Liver (tissue), 8 donors: ENCODE measurements at regions not wholly inside any gene's neighbourhood (a gene's known extent, or its start where the extent isn't known, plus 50 kb on each side); places are given as distances from the start of the nearest gene placed in this dataset.

Experiments used
- DNase-seq: peaks from one replicate; pipeline ENCODE4 v3.0.0-alpha.2; 2017; ENCODE audit warnings: low spot score
- H3K27ac ChIP-seq, 2 donors: one replicate each; pipeline ENCODE4 v1.7.0; 2013; ENCODE audit warnings: inconsistent platforms in 2 of 2, low read length in 2 of 2, control low read depth in 1 of 2, low read depth in 1 of 2, mild to moderate bottlenecking in 1 of 2
- H3K27me3 ChIP-seq, 4 donors: one replicate each; pipeline versions ENCODE4 v1.6.1 to v1.7.0; 2013; ENCODE audit warnings: low read length in 3 of 4, inconsistent platforms in 1 of 4, mild to moderate bottlenecking in 1 of 4, moderate library complexity in 1 of 4; ENCODE audit not compliant: control insufficient read depth in 4 of 4, insufficient read depth in 4 of 4
- H3K36me3 ChIP-seq, 4 donors: one replicate each; pipeline versions ENCODE4 v1.6.1 to v1.7.0; 2013; ENCODE audit warnings: low read length in 3 of 4, mild to moderate bottlenecking in 3 of 4, low read depth in 1 of 4, moderate library complexity in 1 of 4; ENCODE audit not compliant: control insufficient read depth in 4 of 4, insufficient read depth in 3 of 4
- H3K4me1 ChIP-seq, 4 donors: one replicate each; pipeline versions ENCODE4 v1.6.1 to v1.7.0; 2013; ENCODE audit warnings: low read length in 3 of 4, mild to moderate bottlenecking in 3 of 4, moderate library complexity in 1 of 4; ENCODE audit not compliant: control insufficient read depth in 4 of 4, insufficient read depth in 4 of 4
- H3K4me3 ChIP-seq, 3 donors: one replicate each; pipeline versions ENCODE4 v1.6.1 to v1.7.0; 2013; ENCODE audit warnings: low read length in 3 of 3, control low read depth in 1 of 3, low read depth in 1 of 3, mild to moderate bottlenecking in 1 of 3
- H3K9ac ChIP-seq, 2 donors: one replicate each; pipeline ENCODE4 v1.7.0; 2013; ENCODE audit warnings: low read length in 2 of 2, mild to moderate bottlenecking in 2 of 2, moderate library complexity in 2 of 2, control low read depth in 1 of 2, low read depth in 1 of 2
- H3K9me3 ChIP-seq, 4 donors: one replicate each; pipeline versions ENCODE4 v1.6.1 to v1.7.0; 2013; ENCODE audit warnings: low read length in 3 of 4; ENCODE audit not compliant: control insufficient read depth in 4 of 4
- ATF3 ChIP-seq: IDR thresholded peaks from 2 replicates; pipeline ENCODE4 v1.6.1; 2016; ENCODE audit warnings: antibody characterized with exemption
- CTCF ChIP-seq: fragments of 150-350 bp; IDR thresholded peaks from 2 replicates; pipeline ENCODE4 v1.5.1; 2017; ENCODE audit warnings: improper control_type of control experiment, low read depth, low read length; ENCODE audit not compliant: missing input control
- EGR1 ChIP-seq, 2 donors: IDR thresholded peaks; 2 replicates each; pipeline ENCODE4 v1.6.1; 2016 to 2018; ENCODE audit warnings: antibody characterized with exemption in 2 of 2, low read depth in 2 of 2
- FOXA1 ChIP-seq: IDR thresholded peaks from 2 replicates; pipeline ENCODE4 v1.6.1; 2016; ENCODE audit warnings: antibody characterized with exemption
- FOXA2 ChIP-seq: IDR thresholded peaks from 2 replicates; pipeline ENCODE4 v1.6.1; 2016; ENCODE audit warnings: antibody characterized with exemption
- GABPA ChIP-seq, 2 donors: IDR thresholded peaks in 1 of 2; conservative IDR thresholded peaks in 1 of 2; 2 replicates each; pipeline ENCODE4 v1.6.1; 2016; ENCODE audit warnings: antibody characterized with exemption in 2 of 2, mild to moderate bottlenecking in 1 of 2, moderate library complexity in 1 of 2
- HNF4A ChIP-seq, 2 donors: conservative IDR thresholded peaks; 2 replicates each; pipeline ENCODE4 v1.6.1; 2016; ENCODE audit warnings: antibody characterized with exemption in 2 of 2, mild to moderate bottlenecking in 2 of 2
- HNF4G ChIP-seq: IDR thresholded peaks from 2 replicates; pipeline ENCODE4 v1.6.1; 2016; ENCODE audit warnings: antibody characterized with exemption
- JUND ChIP-seq, 2 donors: IDR thresholded peaks; 2 replicates each; pipeline ENCODE4 v1.6.1; 2016; ENCODE audit warnings: antibody characterized with exemption in 2 of 2
- MAX ChIP-seq: IDR thresholded peaks from 2 replicates; pipeline ENCODE4 v1.6.1; 2016; ENCODE audit warnings: antibody characterized with exemption
- NR2F2 ChIP-seq: IDR thresholded peaks from 2 replicates; pipeline ENCODE4 v1.6.1; 2016; ENCODE audit warnings: antibody characterized with exemption
- RAD21 ChIP-seq, 2 donors: IDR thresholded peaks; 2 replicates each; pipeline ENCODE4 v1.6.1; 2016; ENCODE audit warnings: antibody characterized with exemption in 2 of 2, mild to moderate bottlenecking in 2 of 2
- REST ChIP-seq: IDR thresholded peaks from 2 replicates; pipeline ENCODE4 v1.6.1; 2016; ENCODE audit warnings: antibody characterized with exemption, mild to moderate bottlenecking
- RXRA ChIP-seq, 2 donors: IDR thresholded peaks; 2 replicates each; pipeline ENCODE4 v1.6.1; 2017 to 2018; ENCODE audit warnings: antibody characterized with exemption in 2 of 2, mild to moderate bottlenecking in 1 of 2
- SP1 ChIP-seq: IDR thresholded peaks from 2 replicates; pipeline ENCODE4 v1.6.1; 2018; ENCODE audit warnings: antibody characterized with exemption, mild to moderate bottlenecking
- TAF1 ChIP-seq: conservative IDR thresholded peaks from 2 replicates; pipeline ENCODE4 v1.6.1; 2016; ENCODE audit warnings: antibody characterized with exemption, mild to moderate bottlenecking
- YY1 ChIP-seq: IDR thresholded peaks from 2 replicates; pipeline ENCODE4 v1.6.1; 2016; ENCODE audit warnings: antibody characterized with exemption, mild to moderate bottlenecking
- ZBTB33 ChIP-seq: IDR thresholded peaks from 2 replicates; pipeline ENCODE4 v1.6.1; 2016; ENCODE audit warnings: antibody characterized with exemption
- WGBS: extraction: QIAGEN DNeasy Blood & Tissue Kit; methylation state at CpG from one replicate; pipeline ENCODE4 v1.1.7; 2013; 5-methylcytosine and 5-hydroxymethylcytosine counted together
- donor health status: healthy.
- donor health status: healthy.
- donor health status: healthy.
- donor health status: healthy.
- donor health status: healthy.

GRCh38 chr6:21396313-21396712 is 197.2 kb upstream of the SOX4 start:
- Histone ChIP-seq H3K9ac (no peak overlapping the region), H3K4me3 (no peak overlapping the region), H3K9me3 (no peaks in the 10 kb centered on the region), H3K4me1 (no peaks in the 10 kb centered on the region), H3K27me3 (no peaks in the 10 kb centered on the region), H3K36me3 (no peaks in the 10 kb centered on the region), H3K27ac (no peak overlapping the region)
- no peak for TF ChIP-seq HNF4A (conservative IDR thresholded peaks at IDR 0.05)
- no peak for TF ChIP-seq GABPA (IDR thresholded peaks at IDR 0.05 in 1 of 2, conservative IDR thresholded peaks at IDR 0.05 in 1 of 2)
- TF ChIP-seq NR2F2: no peak
- no peak for TF ChIP-seq JUND (IDR thresholded peaks at IDR 0.05)
- TF ChIP-seq FOXA2: no peak
- TF ChIP-seq FOXA1: no peak
- TF ChIP-seq MAX: no peak
- TF ChIP-seq EGR1 (IDR thresholded peaks at IDR 0.05; ENCODE audit: low read depth in 2 of 2): no peak
- no peak for TF ChIP-seq REST
- no peak for TF ChIP-seq RAD21 (IDR thresholded peaks at IDR 0.05)
- no peak for TF ChIP-seq HNF4G
- TF ChIP-seq ZBTB33: no peak
- no peak for TF ChIP-seq SP1
- no peak for TF ChIP-seq YY1
- no peak for TF ChIP-seq RXRA (IDR thresholded peaks at IDR 0.05)
- no peak for TF ChIP-seq TAF1
- DNase-seq: no peak

GRCh38 chr6:21398741-21399325 is 194.7 kb upstream of the SOX4 start:
- Histone ChIP-seq H3K4me1 (no peaks in the 10 kb centered on the region), H3K27me3 (no peaks in the 10 kb centered on the region), H3K9ac (no peak overlapping the region), H3K27ac (no peak overlapping the region), H3K36me3 (no peaks in the 10 kb centered on the region), H3K9me3 (no peaks in the 10 kb centered on the region), H3K4me3 (no peak overlapping the region)
- TF ChIP-seq FOXA1 (no peak), JUND (IDR thresholded peaks at IDR 0.05) (no peak), EGR1 (IDR thresholded peaks at IDR 0.05; ENCODE audit: low read depth in 2 of 2) (no peak), CTCF (no peak), ATF3 (no peak), TAF1 (no peak), ZBTB33 (no peak), RAD21 (IDR thresholded peaks at IDR 0.05) (no peak)
- no peak for DNase-seq
- 91% methylated on average over 10 of the region's 10 CpGs for WGBS
